ENCODE measurements at regions not wholly inside any gene's neighbourhood (a gene's known extent, or its start where the extent isn't known, plus 50 kb on each side); places are given as distances from the start of the nearest gene placed in this dataset.

GRCh38 chr19:28481674-28482073, 731.3 kb downstream of the UQCRFS1 start:
- no peak overlapping the region for H3K27ac ChIP-seq
- WGBS, 10 experiments: 0 to 100% (median 100%) methylated on average over 1 of the region's 1 CpG; no CpG with 5 or more reads in 5 of the 10 experiments
- in situ Hi-C loops (cut with MboI; ENCODE audit: low pct_unique_long_range_greater_than_20kb in 2 of 9, low sequenced_read_pairs in 9 of 9, unreplicated experiment in 9 of 9): no loop called here
- no peak for ATAC-seq (replicated peaks in 6 of 8)
- H3K4me1 ChIP-seq (replicated peaks in 1 of 2): peaks cover 5 to 8% of the 10 kb centered on the region in 2 donors
- H3K4me3 ChIP-seq: no peak overlapping the region

- 56 to 100% (median 80%) methylated on average over 1 to 5 of the region's 5 CpGs; no CpG with 5 or more reads in 5 of the 10 experiments for WGBS, 10 experiments
- Histone ChIP-seq H3K4me1 (replicated peaks in 1 of 2) (no peaks in the 10 kb centered on the region), H3K27ac (no peak overlapping the region), H3K4me3 (no peak overlapping the region)
- in situ Hi-C loops (cut with MboI; ENCODE audit: low pct_unique_long_range_greater_than_20kb in 2 of 9, low sequenced_read_pairs in 9 of 9, unreplicated experiment in 9 of 9): no loop called here
- ATAC-seq (replicated peaks in 6 of 8): no peak
Measured at GRCh38 chr19:28475525-28475924, 737.4 kb downstream of the UQCRFS1 start.

- Histone ChIP-seq H3K4me3 (no peak overlapping the region), H3K27ac (no peak overlapping the region), H3K4me1 (replicated peaks in 1 of 2) (peaks cover 7 to 14% of the 10 kb centered on the region in 2 donors)
- in situ Hi-C loops (cut with MboI; ENCODE audit: low pct_unique_long_range_greater_than_20kb in 2 of 9, low sequenced_read_pairs in 9 of 9, unreplicated experiment in 9 of 9): loop anchor here in 2 of 9 experiments (25.0 kb wide), 2 partner anchors 139 to 1114 kb away; no protein-coding TSS in a partner anchor
- ATAC-seq (replicated peaks in 6 of 8): peak in 2 of 8 experiments; percentile 24 to 49
- 0 to 88% (median 58%) methylated on average over 1 to 6 of the region's 7 CpGs; no CpG with 5 or more reads in 3 of the 10 experiments for WGBS, 10 experiments
Measured at GRCh38 chr19:28472843-28473242, 740.1 kb downstream of the UQCRFS1 start.

- no peak for ATAC-seq (replicated peaks in 6 of 8)
- Histone ChIP-seq H3K4me1 (replicated peaks in 1 of 2) (peaks cover 7 to 14% of the 10 kb centered on the region in 2 donors), H3K27ac (no peak overlapping the region), H3K4me3 (no peak overlapping the region)
- in situ Hi-C loops (cut with MboI; ENCODE audit: low pct_unique_long_range_greater_than_20kb in 2 of 9, low sequenced_read_pairs in 9 of 9, unreplicated experiment in 9 of 9): loop anchor here in 2 of 9 experiments (25.0 kb wide), 2 partner anchors 140 to 1115 kb away; no protein-coding TSS in a partner anchor
- 10 to 100% (median 80%) methylated on average over 1 to 5 of the region's 7 CpGs; no CpG with 5 or more reads in 1 of the 10 experiments for WGBS, 10 experiments
Measured at GRCh38 chr19:28471731-28472510, 741.0 kb downstream of the UQCRFS1 start.

GRCh38 chr19:28469544-28469943, 743.4 kb downstream of the UQCRFS1 start:
- ATAC-seq (replicated peaks in 6 of 8): no peak
- 21 to 100% (median 80%) methylated on average over 1 to 6 of the region's 7 CpGs; no CpG with 5 or more reads in 1 of the 10 experiments for WGBS, 10 experiments
- Histone ChIP-seq H3K4me1 (replicated peaks in 1 of 2) (peaks cover 12 to 22% of the 10 kb centered on the region in 2 donors), H3K4me3 (no peak overlapping the region), H3K27ac (no peak overlapping the region)
- in situ Hi-C loops (cut with MboI; ENCODE audit: low pct_unique_long_range_greater_than_20kb in 2 of 9, low sequenced_read_pairs in 9 of 9, unreplicated experiment in 9 of 9): loop anchor here in 3 of 9 experiments (10.0 to 25.0 kb wide), 3 partner anchors 143 to 1118 kb away; no protein-coding TSS in a partner anchor

GRCh38 chr19:28468701-28469459, 744.1 kb downstream of the UQCRFS1 start:
- in situ Hi-C loops (cut with MboI; ENCODE audit: low pct_unique_long_range_greater_than_20kb in 2 of 9, low sequenced_read_pairs in 9 of 9, unreplicated experiment in 9 of 9): loop anchor here in 3 of 9 experiments (10.0 to 25.0 kb wide), 3 partner anchors 143 to 1118 kb away; no protein-coding TSS in a partner anchor
- no peak overlapping the region for H3K27ac ChIP-seq
- H3K4me3 ChIP-seq: no peak overlapping the region
- peak; percentile 7 to 89 (median 74) for ATAC-seq (replicated peaks in 6 of 8)
- H3K4me1 ChIP-seq (replicated peaks in 1 of 2): peaks cover 13 to 22% of the 10 kb centered on the region in 2 donors
- 12 to 87% (median 55%) methylated on average over 1 to 12 of the region's 17 CpGs for WGBS, 10 experiments

- Histone ChIP-seq H3K27ac (no peak overlapping the region), H3K4me3 (no peak overlapping the region), H3K4me1 (replicated peaks in 1 of 2) (peaks cover 17 to 22% of the 10 kb centered on the region in 2 donors)
- in situ Hi-C loops (cut with MboI; ENCODE audit: low pct_unique_long_range_greater_than_20kb in 2 of 9, low sequenced_read_pairs in 9 of 9, unreplicated experiment in 9 of 9): loop anchor here in 3 of 9 experiments (10.0 to 25.0 kb wide), 3 partner anchors 146 to 1121 kb away; no protein-coding TSS in a partner anchor
- ATAC-seq (replicated peaks in 6 of 8): peak in 7 of 8 experiments; percentile 21 to 78 (median 44)
- 0 to 90% (median 55%) methylated on average over 1 to 9 of the region's 9 CpGs for WGBS, 10 experiments
Measured at GRCh38 chr19:28466107-28467045, 746.6 kb downstream of the UQCRFS1 start.

- in situ Hi-C loops (cut with MboI; ENCODE audit: low pct_unique_long_range_greater_than_20kb in 2 of 9, low sequenced_read_pairs in 9 of 9, unreplicated experiment in 9 of 9): loop anchor here in 3 of 9 experiments (10.0 to 25.0 kb wide), 3 partner anchors 147 to 1122 kb away; no protein-coding TSS in a partner anchor
- Histone ChIP-seq H3K4me1 (replicated peaks in 1 of 2) (peaks cover 17 to 22% of the 10 kb centered on the region in 2 donors), H3K27ac (no peak overlapping the region), H3K4me3 (no peak overlapping the region)
- peak in 4 of 8 experiments; percentile 57 to 88 (median 78) for ATAC-seq (replicated peaks in 6 of 8)
- WGBS, 10 experiments: 0 to 88% (median 24%) methylated on average over 1 to 3 of the region's 3 CpGs; no CpG with 5 or more reads in 2 of the 10 experiments
Measured at GRCh38 chr19:28465371-28466086, 747.4 kb downstream of the UQCRFS1 start.

GRCh38 chr19:28463493-28464053, 749.4 kb downstream of the UQCRFS1 start:
- H3K4me1 ChIP-seq (replicated peaks in 1 of 2): peaks cover 10 to 15% of the 10 kb centered on the region in 2 donors
- in situ Hi-C loops (cut with MboI; ENCODE audit: low pct_unique_long_range_greater_than_20kb in 2 of 9, low sequenced_read_pairs in 9 of 9, unreplicated experiment in 9 of 9): loop anchor here in 3 of 9 experiments (10.0 to 25.0 kb wide), 3 partner anchors 149 to 1124 kb away; no protein-coding TSS in a partner anchor
- peak in 4 of 8 experiments; percentile 33 to 61 (median 44) for ATAC-seq (replicated peaks in 6 of 8)
- 21 to 100% (median 87%) methylated on average over 1 to 4 of the region's 5 CpGs; no CpG with 5 or more reads in 2 of the 10 experiments for WGBS, 10 experiments
- no peak overlapping the region for H3K27ac ChIP-seq
- no peak overlapping the region for H3K4me3 ChIP-seq

GRCh38 chr19:28457620-28458019, 755.3 kb downstream of the UQCRFS1 start:
- in situ Hi-C loops (cut with MboI; ENCODE audit: low pct_unique_long_range_greater_than_20kb in 2 of 9, low sequenced_read_pairs in 9 of 9, unreplicated experiment in 9 of 9): loop anchor here in 2 of 9 experiments (25.0 kb wide), 2 partner anchors 155 to 1130 kb away; no protein-coding TSS in a partner anchor
- Histone ChIP-seq H3K4me3 (no peak overlapping the region), H3K4me1 (replicated peaks in 1 of 2) (peaks cover 0 to 18% of the 10 kb centered on the region in 2 donors), H3K27ac (no peak overlapping the region)
- ATAC-seq (replicated peaks in 6 of 8): no peak
- 5 to 100% (median 85%) methylated on average over 1 to 2 of the region's 2 CpGs for WGBS, 10 experiments

GRCh38 chr19:28456708-28457320, 756.1 kb downstream of the UQCRFS1 start:
- no peak overlapping the region for H3K27ac ChIP-seq
- no peak overlapping the region for H3K4me3 ChIP-seq
- no peak for ATAC-seq (replicated peaks in 6 of 8)
- in situ Hi-C loops (cut with MboI; ENCODE audit: low pct_unique_long_range_greater_than_20kb in 2 of 9, low sequenced_read_pairs in 9 of 9, unreplicated experiment in 9 of 9): loop anchor here in 2 of 9 experiments (25.0 kb wide), 2 partner anchors 155 to 1130 kb away; no protein-coding TSS in a partner anchor
- H3K4me1 ChIP-seq (replicated peaks in 1 of 2): peaks cover 0 to 18% of the 10 kb centered on the region in 2 donors
- WGBS, 10 experiments: 0 to 100% (median 61%) methylated on average over 1 to 5 of the region's 5 CpGs

Measured in motor neuron (in vitro differentiated cells).